ENCODE measurements at regions not wholly inside any gene's neighbourhood (a gene's known extent, or its start where the extent isn't known, plus 50 kb on each side); places are given as distances from the start of the nearest gene placed in this dataset.

GRCh38 chr18:8548186-8548585, 61.1 kb upstream of the RAB12 start:
- no peak for TF ChIP-seq POLR2AphosphoS5 (IDR thresholded peaks at IDR 0.05; ENCODE audit: low read depth, low read length)
- TF ChIP-seq POLR2A (IDR thresholded peaks at IDR 0.05; ENCODE audit: low read depth, low read length), result no peak
- TF ChIP-seq SPI1 (IDR thresholded peaks at IDR 0.05; ENCODE audit: low read depth, low read length), result no peak
- no peak for TF ChIP-seq TAF1 (IDR thresholded peaks at IDR 0.05; ENCODE audit: low read depth, low read length)

Data from GM12891 (cell line).